Mucosa of rectum (tissue), 2 donors: ENCODE measurements at regions not wholly inside any gene's neighbourhood (a gene's known extent, or its start where the extent isn't known, plus 50 kb on each side); places are given as distances from the start of the nearest gene placed in this dataset.

Experiments
- H3K27ac ChIP-seq, 2 donors: one replicate each; pipeline ENCODE4 v1.7.0; 2013; ENCODE audit warnings: inconsistent platforms in 2 of 2, low read depth in 2 of 2, low read length in 2 of 2
- H3K27me3 ChIP-seq, 2 donors: one replicate each; pipeline ENCODE4 v1.7.0; 2013; ENCODE audit warnings: low read length in 2 of 2; ENCODE audit not compliant: control insufficient read depth in 2 of 2, insufficient read depth in 2 of 2
- H3K36me3 ChIP-seq, 2 donors: one replicate each; pipeline ENCODE4 v1.7.0; 2013; ENCODE audit warnings: low read length in 2 of 2; ENCODE audit not compliant: control insufficient read depth in 2 of 2, insufficient read depth in 2 of 2
- H3K4me1 ChIP-seq, 2 donors: one replicate each; pipeline ENCODE4 v1.7.0; 2013; ENCODE audit warnings: low read length in 2 of 2, mild to moderate bottlenecking in 1 of 2; ENCODE audit not compliant: control insufficient read depth in 2 of 2, insufficient read depth in 2 of 2
- H3K4me3 ChIP-seq, 2 donors: one replicate each; pipeline ENCODE4 v1.7.0; 2013; ENCODE audit warnings: low read length in 2 of 2
- H3K9ac ChIP-seq, 2 donors: one replicate each; pipeline ENCODE4 v1.7.0; 2013; ENCODE audit warnings: low read length in 2 of 2, low read depth in 1 of 2, mild to moderate bottlenecking in 1 of 2
- H3K9me3 ChIP-seq, 2 donors: one replicate each; pipeline ENCODE4 v1.7.0; 2013; ENCODE audit warnings: low read length in 2 of 2; ENCODE audit not compliant: control insufficient read depth in 2 of 2
- donor health status: healthy.
- donor health status: Normal muscosa, but diverticular disease.

GRCh38 chr6:14422061-14422460 lies 304.5 kb downstream of the CD83 start:
- Histone ChIP-seq H3K27me3 (no peaks in the 10 kb centered on the region), H3K36me3 (no peaks in the 10 kb centered on the region), H3K9me3 (no peaks in the 10 kb centered on the region), H3K9ac (no peak overlapping the region), H3K27ac (no peak overlapping the region), H3K4me3 (no peak overlapping the region), H3K4me1 (no peaks in the 10 kb centered on the region)

- Histone ChIP-seq H3K36me3 (no peaks in the 10 kb centered on the region), H3K9ac (no peak overlapping the region), H3K9me3 (no peaks in the 10 kb centered on the region), H3K27me3 (no peaks in the 10 kb centered on the region), H3K27ac (no peak overlapping the region), H3K4me3 (no peak overlapping the region), H3K4me1 (no peaks in the 10 kb centered on the region)
Measured at GRCh38 chr6:14422917-14423316, 305.3 kb downstream of the CD83 start.

GRCh38 chr6:14423330-14423729 lies 305.8 kb downstream of the CD83 start:
- H3K36me3 ChIP-seq: no peaks in the 10 kb centered on the region
- H3K9ac ChIP-seq: no peak overlapping the region
- no peaks in the 10 kb centered on the region for H3K27me3 ChIP-seq
- H3K9me3 ChIP-seq: no peaks in the 10 kb centered on the region
- no peak overlapping the region for H3K4me3 ChIP-seq
- H3K4me1 ChIP-seq: no peaks in the 10 kb centered on the region
- no peak overlapping the region for H3K27ac ChIP-seq

DNA sequence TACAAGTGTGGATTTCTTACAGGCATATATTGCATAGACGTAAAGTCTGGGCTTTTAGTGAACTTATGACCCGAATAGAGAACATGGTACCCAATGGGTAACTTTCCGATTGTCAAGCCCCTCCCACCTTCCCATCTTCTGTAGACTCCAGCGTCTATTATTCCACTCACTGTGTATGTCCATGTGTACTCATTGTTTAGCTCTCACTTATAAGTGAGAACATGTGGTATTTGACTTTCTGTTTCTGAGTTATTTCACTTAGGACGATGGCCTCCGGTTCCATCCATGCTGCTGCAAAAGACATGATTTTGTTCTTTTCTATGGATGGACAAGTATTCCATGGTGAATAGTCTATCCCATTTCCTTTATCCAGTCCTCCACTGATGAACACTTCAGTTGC lies 306.4 kb downstream of the CD83 start:
- Histone ChIP-seq H3K27me3 (no peaks in the 10 kb centered on the region), H3K9ac (no peak overlapping the region), H3K4me3 (no peak overlapping the region), H3K36me3 (no peaks in the 10 kb centered on the region), H3K4me1 (no peaks in the 10 kb centered on the region), H3K27ac (no peak overlapping the region), H3K9me3 (no peaks in the 10 kb centered on the region)

DNA sequence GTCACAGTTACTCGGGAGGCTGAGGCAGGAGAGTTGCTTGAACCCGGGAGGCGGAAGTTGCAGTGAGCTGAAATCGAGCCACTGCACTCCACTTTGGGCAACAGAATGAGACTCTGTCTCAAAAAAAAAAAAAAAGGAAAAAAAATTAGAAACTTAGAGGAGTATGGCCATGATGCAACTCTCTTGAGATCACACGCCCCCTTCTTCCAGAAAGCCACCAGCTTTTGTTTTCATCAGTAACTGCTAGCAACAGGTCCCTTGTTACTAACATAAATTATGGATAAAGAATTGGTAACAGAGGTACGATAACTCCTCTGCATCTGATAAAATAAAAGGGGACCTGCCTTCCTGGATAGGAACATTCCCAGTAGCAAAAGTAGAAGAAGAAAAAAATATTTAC lies 308.2 kb downstream of the CD83 start:
- Histone ChIP-seq H3K27me3 (no peaks in the 10 kb centered on the region), H3K36me3 (no peaks in the 10 kb centered on the region), H3K9ac (no peak overlapping the region), H3K4me1 (no peaks in the 10 kb centered on the region), H3K9me3 (no peaks in the 10 kb centered on the region), H3K27ac (no peak overlapping the region), H3K4me3 (no peak overlapping the region)

GRCh38 chr6:14426281-14426680 lies 308.7 kb downstream of the CD83 start:
- Histone ChIP-seq H3K9ac (no peak overlapping the region), H3K27me3 (no peaks in the 10 kb centered on the region), H3K4me3 (no peak overlapping the region), H3K36me3 (no peaks in the 10 kb centered on the region), H3K4me1 (no peaks in the 10 kb centered on the region), H3K27ac (no peak overlapping the region), H3K9me3 (no peaks in the 10 kb centered on the region)

- H3K4me3 ChIP-seq: no peak overlapping the region
- H3K9me3 ChIP-seq: no peaks in the 10 kb centered on the region
- H3K9ac ChIP-seq: no peak overlapping the region
- no peak overlapping the region for H3K27ac ChIP-seq
- H3K27me3 ChIP-seq: no peaks in the 10 kb centered on the region
- no peaks in the 10 kb centered on the region for H3K4me1 ChIP-seq
- no peaks in the 10 kb centered on the region for H3K36me3 ChIP-seq
Measured at GRCh38 chr6:14428269-14428668, 310.7 kb downstream of the CD83 start.

- no peak overlapping the region for H3K27ac ChIP-seq
- H3K36me3 ChIP-seq: no peaks in the 10 kb centered on the region
- no peak overlapping the region for H3K4me3 ChIP-seq
- H3K9me3 ChIP-seq: no peaks in the 10 kb centered on the region
- no peaks in the 10 kb centered on the region for H3K4me1 ChIP-seq
- no peak overlapping the region for H3K9ac ChIP-seq
- no peaks in the 10 kb centered on the region for H3K27me3 ChIP-seq
Measured at GRCh38 chr6:14429396-14429795, 311.8 kb downstream of the CD83 start.

DNA sequence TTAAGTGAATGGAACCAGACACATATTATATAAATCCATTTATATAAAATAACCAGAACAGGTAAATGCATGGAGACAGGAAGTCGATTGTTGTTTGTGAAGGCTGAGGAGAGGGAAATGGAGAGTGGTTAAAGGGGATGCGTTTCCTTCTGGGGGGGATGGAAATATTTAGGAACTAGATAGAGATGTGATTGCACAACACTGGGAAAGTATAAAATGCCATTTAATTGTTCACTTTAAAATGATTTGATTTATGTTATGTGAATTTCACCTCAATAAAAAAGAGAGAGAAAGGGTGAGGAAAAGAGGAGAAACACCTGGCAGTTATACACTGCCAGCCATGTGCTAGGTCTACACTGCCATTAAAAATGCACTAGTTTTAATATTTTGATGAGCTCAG lies 312.6 kb downstream of the CD83 start:
- Histone ChIP-seq H3K9me3 (no peaks in the 10 kb centered on the region), H3K27ac (no peak overlapping the region), H3K27me3 (no peaks in the 10 kb centered on the region), H3K9ac (no peak overlapping the region), H3K4me3 (no peak overlapping the region), H3K36me3 (no peaks in the 10 kb centered on the region), H3K4me1 (no peaks in the 10 kb centered on the region)

DNA sequence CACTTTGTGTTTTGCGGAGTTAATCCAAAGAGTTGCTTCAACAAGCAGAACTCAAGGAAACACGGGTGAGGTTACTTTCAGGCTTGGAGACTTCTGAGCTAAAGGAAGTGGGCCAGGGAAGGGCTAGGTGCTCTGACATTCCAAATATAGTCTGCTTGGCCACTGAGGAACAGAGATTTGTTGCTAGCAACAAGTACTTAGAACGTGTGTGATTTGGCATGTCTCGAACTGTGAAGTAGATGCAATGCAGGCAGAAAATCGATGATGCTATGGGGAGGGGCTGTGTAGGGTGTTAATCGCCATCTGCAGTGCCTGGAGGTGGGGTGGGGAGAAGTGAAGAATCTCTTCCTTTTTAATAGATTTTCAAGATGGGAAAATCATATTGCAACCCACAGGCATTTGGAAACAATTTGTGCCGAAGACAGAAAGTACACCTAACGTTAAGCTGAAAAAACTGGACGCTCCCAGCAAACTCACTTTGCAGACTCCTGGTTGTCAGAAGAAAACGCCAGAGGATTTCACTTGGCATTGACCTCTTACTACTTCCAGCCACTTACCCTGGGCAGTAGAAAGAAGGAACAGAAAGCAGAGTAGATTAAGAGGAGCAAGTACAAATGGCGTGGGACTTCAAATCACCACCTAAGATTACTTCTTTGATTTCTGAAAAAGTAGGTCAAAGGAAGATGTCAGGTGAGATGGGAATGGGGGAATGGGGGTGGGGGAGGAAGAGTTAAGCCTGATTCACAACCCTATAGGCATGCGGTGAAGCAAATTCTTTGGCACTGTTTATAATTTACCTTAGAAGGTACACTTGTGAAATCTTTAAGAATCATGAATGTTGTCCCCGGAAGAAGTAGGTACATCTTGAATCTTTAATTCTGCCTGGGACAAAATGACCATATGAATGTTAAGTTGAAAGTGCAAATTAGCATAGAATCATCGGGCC lies 314.1 kb downstream of the CD83 start:
- Histone ChIP-seq H3K4me3 (no peak overlapping the region), H3K4me1 (no peaks in the 10 kb centered on the region), H3K27ac (no peak overlapping the region), H3K9ac (no peak overlapping the region), H3K36me3 (no peaks in the 10 kb centered on the region), H3K27me3 (no peaks in the 10 kb centered on the region), H3K9me3 (no peaks in the 10 kb centered on the region)
